ENCODE measurements at regions not wholly inside any gene's neighbourhood (a gene's known extent, or its start where the extent isn't known, plus 50 kb on each side); places are given as distances from the start of the nearest gene placed in this dataset.

GRCh38 chr4:38601916-38602291 is 62.1 kb upstream of the KLF3 start:
- TF ChIP-seq, protein P1, sequence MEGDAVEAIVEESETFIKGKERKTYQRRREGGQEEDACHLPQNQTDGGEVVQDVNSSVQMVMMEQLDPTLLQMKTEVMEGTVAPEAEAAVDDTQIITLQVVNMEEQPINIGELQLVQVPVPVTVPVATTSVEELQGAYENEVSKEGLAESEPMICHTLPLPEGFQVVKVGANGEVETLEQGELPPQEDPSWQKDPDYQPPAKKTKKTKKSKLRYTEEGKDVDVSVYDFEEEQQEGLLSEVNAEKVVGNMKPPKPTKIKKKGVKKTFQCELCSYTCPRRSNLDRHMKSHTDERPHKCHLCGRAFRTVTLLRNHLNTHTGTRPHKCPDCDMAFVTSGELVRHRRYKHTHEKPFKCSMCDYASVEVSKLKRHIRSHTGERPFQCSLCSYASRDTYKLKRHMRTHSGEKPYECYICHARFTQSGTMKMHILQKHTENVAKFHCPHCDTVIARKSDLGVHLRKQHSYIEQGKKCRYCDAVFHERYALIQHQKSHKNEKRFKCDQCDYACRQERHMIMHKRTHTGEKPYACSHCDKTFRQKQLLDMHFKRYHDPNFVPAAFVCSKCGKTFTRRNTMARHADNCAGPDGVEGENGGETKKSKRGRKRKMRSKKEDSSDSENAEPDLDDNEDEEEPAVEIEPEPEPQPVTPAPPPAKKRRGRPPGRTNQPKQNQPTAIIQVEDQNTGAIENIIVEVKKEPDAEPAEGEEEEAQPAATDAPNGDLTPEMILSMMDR (IDR thresholded peaks at IDR 0.05; ENCODE audit: control extremely low read depth in 1 of 3, insufficient read depth in 1 of 3, low read depth in 1 of 3, low read length in 3 of 3): no peak
- TF ChIP-seq FOSL1 (IDR thresholded peaks at IDR 0.05; ENCODE audit: insufficient read depth, low read depth, low read length) (no peak), SP2 (IDR thresholded peaks at IDR 0.05; ENCODE audit: low read length) (no peak), EZH2 (IDR thresholded peaks at IDR 0.05; ENCODE audit: low read depth, low read length, severe bottlenecking) (no peak), HDAC2 (IDR thresholded peaks at IDR 0.05; ENCODE audit: borderline replicate concordance in 1 of 2, low read depth in 2 of 2, low read length in 2 of 2) (no peak)
